GM12891 (cell line): ENCODE measurements at regions not wholly inside any gene's neighbourhood (a gene's known extent, or its start where the extent isn't known, plus 50 kb on each side); places are given as distances from the start of the nearest gene placed in this dataset.

Experiments
- PAX5 ChIP-seq: IDR thresholded peaks from 2 replicates; pipeline ENCODE4 v1.6.1; 2011; ENCODE audit warnings: low read length, moderate library complexity, mild to moderate bottlenecking; ENCODE audit not compliant: insufficient read depth, severe bottlenecking
- POLR2A ChIP-seq: IDR thresholded peaks from 2 replicates; pipeline ENCODE4 v1.6.1; 2011; ENCODE audit warnings: low read depth, low read length, control low read depth
- POLR2AphosphoS5 ChIP-seq: IDR thresholded peaks from 2 replicates; pipeline ENCODE4 v1.6.1; 2011; ENCODE audit warnings: low read depth, low read length, control low read depth
- TAF1 ChIP-seq: IDR thresholded peaks from 2 replicates; pipeline ENCODE4 v1.6.1; 2011; ENCODE audit warnings: low read depth, low read length, control low read depth

DNA sequence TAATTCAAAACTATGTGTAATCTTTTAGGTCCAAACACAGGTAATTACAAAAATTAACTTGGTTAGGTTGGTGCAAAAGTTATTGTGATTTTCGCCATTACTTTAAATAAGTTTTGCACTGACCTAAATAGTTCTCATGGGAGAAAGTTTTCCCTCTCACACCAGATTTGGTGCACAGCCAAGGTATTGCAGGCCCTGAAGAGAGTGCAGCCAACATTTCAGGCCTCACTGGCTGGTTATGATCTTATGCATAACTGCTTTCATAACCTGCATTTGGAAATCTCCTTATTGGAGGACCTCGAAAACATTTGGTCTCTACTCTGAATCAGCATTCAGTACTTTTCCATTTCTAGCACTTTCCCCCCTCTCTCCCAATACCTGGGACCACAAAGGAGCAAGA, 993.1 kb upstream of the MANEA start:
- TF ChIP-seq POLR2A (no peak), POLR2AphosphoS5 (no peak), TAF1 (no peak), PAX5 (no peak)
